ENCODE measurements at regions not wholly inside any gene's neighbourhood (a gene's known extent, or its start where the extent isn't known, plus 50 kb on each side); places are given as distances from the start of the nearest gene placed in this dataset.

- TF ChIP-seq, protein P1, sequence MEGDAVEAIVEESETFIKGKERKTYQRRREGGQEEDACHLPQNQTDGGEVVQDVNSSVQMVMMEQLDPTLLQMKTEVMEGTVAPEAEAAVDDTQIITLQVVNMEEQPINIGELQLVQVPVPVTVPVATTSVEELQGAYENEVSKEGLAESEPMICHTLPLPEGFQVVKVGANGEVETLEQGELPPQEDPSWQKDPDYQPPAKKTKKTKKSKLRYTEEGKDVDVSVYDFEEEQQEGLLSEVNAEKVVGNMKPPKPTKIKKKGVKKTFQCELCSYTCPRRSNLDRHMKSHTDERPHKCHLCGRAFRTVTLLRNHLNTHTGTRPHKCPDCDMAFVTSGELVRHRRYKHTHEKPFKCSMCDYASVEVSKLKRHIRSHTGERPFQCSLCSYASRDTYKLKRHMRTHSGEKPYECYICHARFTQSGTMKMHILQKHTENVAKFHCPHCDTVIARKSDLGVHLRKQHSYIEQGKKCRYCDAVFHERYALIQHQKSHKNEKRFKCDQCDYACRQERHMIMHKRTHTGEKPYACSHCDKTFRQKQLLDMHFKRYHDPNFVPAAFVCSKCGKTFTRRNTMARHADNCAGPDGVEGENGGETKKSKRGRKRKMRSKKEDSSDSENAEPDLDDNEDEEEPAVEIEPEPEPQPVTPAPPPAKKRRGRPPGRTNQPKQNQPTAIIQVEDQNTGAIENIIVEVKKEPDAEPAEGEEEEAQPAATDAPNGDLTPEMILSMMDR (IDR thresholded peaks at IDR 0.05), result no peak
Observed at GRCh38 chr22:34434371-34434770, 514.1 kb upstream of the LARGE1 start.

DNA sequence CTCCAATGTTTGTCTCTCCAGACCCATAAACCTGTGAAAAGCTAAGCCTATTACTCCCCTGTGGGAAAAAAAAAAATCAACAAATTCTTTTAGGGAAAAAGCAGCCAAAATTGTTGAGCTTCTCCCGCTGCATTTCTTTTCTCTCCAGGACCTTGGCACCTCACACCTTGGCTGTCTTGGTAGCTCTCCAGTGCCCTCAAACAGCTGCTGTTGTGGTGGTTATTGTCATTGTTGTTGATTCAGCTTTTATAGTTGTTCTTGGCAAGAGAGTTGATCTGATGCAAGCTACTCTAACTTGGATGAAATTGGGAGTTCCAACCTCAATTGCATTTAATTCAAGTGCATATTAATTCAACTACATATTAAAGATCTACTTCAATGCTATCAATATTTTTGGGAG is 516.9 kb upstream of the LARGE1 start:
- TF ChIP-seq, protein P1 (IDR thresholded peaks at IDR 0.05), result no peak

DNA sequence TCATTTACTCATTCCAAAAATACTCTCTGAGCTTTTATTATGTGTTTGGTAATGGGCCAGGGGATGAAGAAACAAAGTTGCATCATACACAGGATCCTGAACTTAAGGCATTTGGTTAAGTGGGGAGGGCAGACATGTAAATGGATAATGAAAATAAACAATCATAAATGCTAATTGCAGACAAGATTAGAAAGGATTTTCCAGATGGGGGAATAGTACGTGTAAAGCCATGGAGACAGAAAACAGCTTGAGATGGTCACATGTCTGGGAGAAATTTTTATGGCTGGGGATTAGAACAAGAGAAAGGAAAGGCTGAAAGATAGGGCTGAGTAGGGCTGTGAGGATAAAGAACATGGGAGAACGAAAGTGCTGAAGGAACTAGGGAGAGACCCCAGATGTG is 534.3 kb upstream of the LARGE1 start:
- TF ChIP-seq, protein P1 (IDR thresholded peaks at IDR 0.05), result no peak

DNA sequence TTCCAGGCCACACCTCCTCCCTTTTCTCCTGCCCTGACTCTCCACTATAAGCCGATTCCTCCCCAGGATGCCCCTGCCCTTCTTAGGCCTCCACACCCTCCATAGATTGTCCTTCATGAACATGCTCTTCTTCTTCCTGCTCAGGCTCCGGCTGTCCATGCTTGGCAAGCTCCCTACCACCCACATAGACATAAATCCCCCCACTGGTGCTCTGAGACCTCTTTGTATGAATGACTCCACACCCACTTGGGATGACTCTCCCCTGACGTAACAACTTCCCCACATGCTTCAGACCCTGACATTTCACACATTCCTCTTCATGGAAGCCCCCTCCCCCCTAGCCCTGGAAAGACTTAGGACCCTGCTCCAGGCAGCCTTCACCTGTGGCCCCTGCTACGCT is 542.5 kb upstream of the LARGE1 start:
- TF ChIP-seq, protein P1 (IDR thresholded peaks at IDR 0.05), result no peak

DNA sequence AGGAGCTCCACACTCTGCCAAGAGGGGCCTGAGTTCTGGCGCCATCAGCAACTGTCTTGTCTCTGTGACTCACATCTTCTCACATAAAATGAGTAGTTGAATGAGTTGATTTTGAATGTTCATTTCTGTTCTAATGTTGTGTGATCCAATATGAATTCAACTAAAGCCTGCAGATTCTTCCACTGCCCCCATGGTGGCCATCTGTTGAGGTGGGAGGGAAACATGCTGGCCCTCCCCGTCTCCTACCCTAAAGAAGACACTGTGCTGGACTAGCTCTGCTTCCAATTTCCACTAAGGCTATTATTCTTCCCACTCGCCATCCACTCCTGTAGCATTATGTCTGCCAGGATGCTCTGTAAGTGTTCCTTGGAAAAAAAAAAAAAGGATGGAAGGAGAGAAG is 555.6 kb upstream of the LARGE1 start:
- TF ChIP-seq, protein P1 (IDR thresholded peaks at IDR 0.05), result no peak

DNA sequence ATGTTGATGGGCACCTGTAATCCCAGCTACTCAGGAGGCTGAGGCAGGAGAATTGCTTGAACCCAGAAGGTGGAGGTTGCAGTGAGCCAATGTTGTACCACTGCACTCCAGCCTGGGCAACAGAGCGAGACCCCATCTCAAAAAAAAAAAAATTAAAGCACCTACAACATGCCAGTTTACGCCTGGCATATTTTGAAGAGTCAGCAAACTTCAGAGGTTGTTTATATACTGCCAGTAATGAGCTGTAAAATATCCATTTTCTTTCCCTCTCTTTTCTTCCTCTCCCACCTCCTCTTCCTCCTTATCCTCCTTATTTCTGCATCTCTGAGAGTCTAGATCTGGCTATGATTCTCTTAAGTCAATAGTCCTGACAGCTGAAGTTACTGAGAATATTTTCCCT is 556.5 kb upstream of the LARGE1 start:
- TF ChIP-seq, protein P1 (IDR thresholded peaks at IDR 0.05), result no peak

DNA sequence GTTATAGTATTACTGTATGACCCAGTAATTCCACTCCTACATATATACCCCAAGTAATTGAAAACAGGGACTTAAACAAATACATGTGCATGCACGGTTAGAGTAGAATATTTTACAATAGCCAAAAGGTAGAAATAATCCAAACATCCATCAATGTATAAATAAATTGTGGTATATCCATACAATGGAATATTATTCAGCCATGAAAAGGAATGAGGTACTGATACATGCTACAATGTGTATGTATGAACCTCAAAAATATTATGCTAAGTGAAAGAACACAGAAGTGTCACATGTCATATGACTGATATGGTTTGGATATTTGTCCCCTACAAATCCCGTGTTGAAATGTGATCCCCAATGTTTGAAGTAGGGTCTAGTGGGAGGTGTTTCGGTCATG is 560.8 kb upstream of the LARGE1 start:
- TF ChIP-seq, protein P1 (IDR thresholded peaks at IDR 0.05), result no peak

DNA sequence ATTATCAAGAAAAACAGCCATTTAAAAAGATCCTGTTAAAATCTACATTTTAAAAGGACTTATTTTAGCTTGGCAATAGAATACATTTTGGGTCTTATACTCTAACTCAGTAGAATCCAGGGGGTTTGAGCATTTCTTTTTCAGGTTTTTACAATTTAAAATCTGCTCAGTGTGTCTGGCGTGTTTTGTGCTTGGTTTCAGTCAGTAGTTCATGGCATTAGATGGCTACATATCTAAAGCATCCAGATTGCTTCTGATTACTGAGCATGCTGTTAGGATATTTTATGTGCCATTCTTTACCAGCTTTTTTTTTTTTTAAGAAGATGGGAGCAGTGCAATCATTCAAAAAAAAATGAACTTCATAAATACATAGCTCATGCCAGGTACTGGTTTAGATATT is 566.1 kb upstream of the LARGE1 start:
- TF ChIP-seq, protein P1 (IDR thresholded peaks at IDR 0.05), result no peak

Data from LNCAP (cell line).